Endothelial cell of umbilical vein (primary cell): ENCODE measurements at regions not wholly inside any gene's neighbourhood (a gene's known extent, or its start where the extent isn't known, plus 50 kb on each side); places are given as distances from the start of the nearest gene placed in this dataset.

Experiments used
- BruUV-seq: library from RNA; stranded (reverse); fragments of 400-500 nt; replicated peaks from 2 replicates; lab custom pipeline; 2021; lab: Mats Ljungman, UMichigan
- CTCF ChIA-PET: fragments of 300-600, 350-600 bp; sonication (Branson Sonifier 250); formaldehyde crosslinking; loops from one replicate; lab custom pipeline; 2021; ENCODE audit warnings: antibody characterized with exemption, inconsistent platforms; lab: Charles Lee
- POLR2A ChIA-PET: fragments of 300-600, 350-600 bp; sonication (Branson Sonifier 250); formaldehyde crosslinking; loops from one replicate; lab custom pipeline; 2021; ENCODE audit warnings: antibody characterized with exemption, inconsistent platforms; lab: Charles Lee
- DNase-seq: peaks from one replicate; pipeline ENCODE4 v3.0.0-alpha.2; 2011; ENCODE audit warnings: low read depth, low spot score
- FAIRE-seq: peaks from 2 replicates; lab custom pipeline; 2011; peaks lifted over from hg19 to GRCh38; lab: Jason Lieb, UNC
- H2AFZ ChIP-seq: 2 replicates; pipeline ENCODE4 v1.6.0; 2012; ENCODE audit warnings: low read depth, low read length, control low read depth, inconsistent platforms
- H3K27ac ChIP-seq: 2 replicates; pipeline ENCODE4 v1.5.1; 2011; ENCODE audit warnings: low read depth, mild to moderate bottlenecking, control low read depth, low read length, moderate library complexity; ENCODE audit not compliant: insufficient read depth
- H3K27me3 ChIP-seq, 2 experiments: 2 replicates each; pipeline versions ENCODE4 v1.6.0 to v1.6.1; 2011; ENCODE audit warnings: low read length in 2 of 2, mixed read lengths in 1 of 2; ENCODE audit not compliant: control insufficient read depth in 2 of 2, insufficient read depth in 2 of 2
- H3K36me3 ChIP-seq, 2 experiments: 2 replicates in 1 of 2; 3 replicates in 1 of 2; pipeline ENCODE4 v1.5.1; 2011; ENCODE audit warnings: low read length in 2 of 2, mild to moderate bottlenecking in 1 of 2, moderate library complexity in 1 of 2; ENCODE audit not compliant: control insufficient read depth in 2 of 2, insufficient read depth in 2 of 2; ENCODE audit errors: extremely low read depth in 1 of 2
- H3K4me1 ChIP-seq: 3 replicates; pipeline ENCODE4 v1.5.1; 2011; ENCODE audit warnings: mild to moderate bottlenecking, low read length; ENCODE audit not compliant: control insufficient read depth, insufficient read depth; ENCODE audit errors: extremely low read depth
- H3K4me2 ChIP-seq: 2 replicates; pipeline ENCODE4 v1.6.1; 2011; ENCODE audit warnings: low read length, control low read depth, mixed read lengths; ENCODE audit not compliant: insufficient read depth
- H3K4me3 ChIP-seq, 3 experiments: fragments of 200-600 bp in 1 of 3; sonication (generic), shearing (Covaris generic) in 1 of 3; replicated peaks in 1 of 3; 2 replicates each; pipeline ENCODE4 v1.5.1; 2011 to 2016; ENCODE audit warnings: control low read depth in 3 of 3, low read length in 3 of 3, mild to moderate bottlenecking in 2 of 3, inconsistent platforms in 1 of 3, low read depth in 1 of 3, moderate library complexity in 1 of 3; ENCODE audit not compliant: insufficient read depth in 1 of 3
- H3K79me2 ChIP-seq: 2 replicates; pipeline ENCODE4 v1.6.0; 2012; ENCODE audit warnings: low read length, inconsistent platforms; ENCODE audit not compliant: control insufficient read depth, insufficient read depth
- H3K9ac ChIP-seq: replicated peaks from 2 replicates; pipeline ENCODE3; 2011; ENCODE audit warnings: low read length, control low read depth; ENCODE audit not compliant: insufficient read depth; ENCODE audit errors: extremely low read depth
- H3K9me1 ChIP-seq: replicated peaks from 3 replicates; pipeline ENCODE4 v1.6.0; 2011; ENCODE audit warnings: mild to moderate bottlenecking, low read length; ENCODE audit not compliant: control insufficient read depth, insufficient read depth; ENCODE audit errors: extremely low read depth
- H3K9me3 ChIP-seq: replicated peaks from 2 replicates; pipeline ENCODE4 v1.5.1; 2012; ENCODE audit warnings: low read length, inconsistent platforms; ENCODE audit not compliant: control insufficient read depth, insufficient read depth
- H4K20me1 ChIP-seq: replicated peaks from 2 replicates; pipeline ENCODE3; 2011; ENCODE audit warnings: mild to moderate bottlenecking, low read length; ENCODE audit not compliant: control insufficient read depth, insufficient read depth; ENCODE audit errors: extremely low read depth
- EZH2 ChIP-seq: IDR thresholded peaks from 2 replicates; pipeline ENCODE4 v1.6.1; 2012; ENCODE audit warnings: borderline replicate concordance, low read depth, mild to moderate bottlenecking, moderate library complexity, low read length, inconsistent platforms; ENCODE audit not compliant: severe bottlenecking
- FOS ChIP-seq: IDR thresholded peaks from 2 replicates; pipeline ENCODE4 v1.6.1; 2011; ENCODE audit warnings: mild to moderate bottlenecking, low read length, moderate library complexity, borderline replicate concordance; ENCODE audit not compliant: insufficient read depth
- GATA2 ChIP-seq: IDR thresholded peaks from 2 replicates; pipeline ENCODE4 v1.7.0; 2011; ENCODE audit warnings: low read depth, mild to moderate bottlenecking, moderate library complexity, mixed read lengths, low read length; ENCODE audit not compliant: insufficient read length, insufficient read depth
- JUN ChIP-seq: IDR thresholded peaks from 2 replicates; pipeline ENCODE4 v1.6.1; 2011; ENCODE audit warnings: borderline replicate concordance, low read depth; ENCODE audit not compliant: insufficient read length, insufficient read depth
- MAX ChIP-seq: IDR thresholded peaks from 2 replicates; pipeline ENCODE4 v1.6.1; 2011; ENCODE audit not compliant: insufficient read depth, insufficient read length
- MYC ChIP-seq: IDR thresholded peaks from one replicate; pipeline ENCODE4 v1.6.1; 2011; ENCODE audit warnings: mild to moderate bottlenecking, low read depth, low read length
- POLR2A ChIP-seq: IDR thresholded peaks from 2 replicates; pipeline ENCODE4 v1.6.1; 2012; ENCODE audit warnings: low read depth, mild to moderate bottlenecking, control low read depth, low read length
- POLR2AphosphoS5 ChIP-seq: IDR thresholded peaks from 2 replicates; pipeline ENCODE4 v1.6.1; 2012; ENCODE audit warnings: low read depth, mild to moderate bottlenecking, control low read depth, low read length, moderate library complexity; ENCODE audit not compliant: insufficient read depth
- dilution Hi-C: fragments of 300-500 bp; cut with MboI; formaldehyde crosslinking; loops from one replicate; pipeline ENCODE4 v1.15.0; 2019; ENCODE audit warnings: low sequenced_read_pairs; ENCODE audit not compliant: extremely low pct_ligation_motif_present
- intact Hi-C: fragments of 100-400 bp; cut with micrococcal nuclease; formaldehyde crosslinking; loops from one replicate; pipeline ENCODE4 v1.10.0; 2022
- TF ChIP-seq, protein P1 (sequence below), 2 donors: IDR thresholded peaks; 1 replicate in 1 of 2; 2 replicates in 1 of 2; pipeline ENCODE4 v1.5.1; 2011; ENCODE audit warnings: low read length in 2 of 2, mild to moderate bottlenecking in 2 of 2, moderate library complexity in 2 of 2, control low read depth in 1 of 2, inconsistent platforms in 1 of 2, low read depth in 1 of 2; ENCODE audit not compliant: insufficient read depth in 1 of 2; ENCODE audit errors: extremely low read depth in 1 of 2

GRCh38 chr15:35992791-35993190 is 446.8 kb upstream of the DPH6 start:
- FAIRE-seq = no peak
- H3K36me3 ChIP-seq = no peaks in the 10 kb centered on the region

More at GRCh38 chr15:35992791-35993190, 446.8 kb upstream of the DPH6 start:
- Histone ChIP-seq H3K4me3 (no peak overlapping the region), H3K9ac (no peak overlapping the region), H3K4me1 (no peaks in the 10 kb centered on the region), H3K27ac (no peak overlapping the region), H3K79me2 (no peaks in the 10 kb centered on the region), H3K27me3 (no peaks in the 10 kb centered on the region), H4K20me1 (no peaks in the 10 kb centered on the region), H3K9me3 (no peaks in the 10 kb centered on the region), H3K9me1 (no peaks in the 10 kb centered on the region), H3K4me2 (no peak overlapping the region), H2AFZ (no peak overlapping the region)
- no TSS peak for BruUV-seq
- intact Hi-C loops (no loop called here), dilution Hi-C loops (no loop called here)
- no peak for DNase-seq
- no peak for TF ChIP-seq MAX
- TF ChIP-seq EZH2 = no peak
- no peak for TF ChIP-seq MYC
- TF ChIP-seq POLR2A = no peak
- TF ChIP-seq JUN = no peak
- TF ChIP-seq, protein P1, sequence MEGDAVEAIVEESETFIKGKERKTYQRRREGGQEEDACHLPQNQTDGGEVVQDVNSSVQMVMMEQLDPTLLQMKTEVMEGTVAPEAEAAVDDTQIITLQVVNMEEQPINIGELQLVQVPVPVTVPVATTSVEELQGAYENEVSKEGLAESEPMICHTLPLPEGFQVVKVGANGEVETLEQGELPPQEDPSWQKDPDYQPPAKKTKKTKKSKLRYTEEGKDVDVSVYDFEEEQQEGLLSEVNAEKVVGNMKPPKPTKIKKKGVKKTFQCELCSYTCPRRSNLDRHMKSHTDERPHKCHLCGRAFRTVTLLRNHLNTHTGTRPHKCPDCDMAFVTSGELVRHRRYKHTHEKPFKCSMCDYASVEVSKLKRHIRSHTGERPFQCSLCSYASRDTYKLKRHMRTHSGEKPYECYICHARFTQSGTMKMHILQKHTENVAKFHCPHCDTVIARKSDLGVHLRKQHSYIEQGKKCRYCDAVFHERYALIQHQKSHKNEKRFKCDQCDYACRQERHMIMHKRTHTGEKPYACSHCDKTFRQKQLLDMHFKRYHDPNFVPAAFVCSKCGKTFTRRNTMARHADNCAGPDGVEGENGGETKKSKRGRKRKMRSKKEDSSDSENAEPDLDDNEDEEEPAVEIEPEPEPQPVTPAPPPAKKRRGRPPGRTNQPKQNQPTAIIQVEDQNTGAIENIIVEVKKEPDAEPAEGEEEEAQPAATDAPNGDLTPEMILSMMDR (IDR thresholded peaks at IDR 0.05; ENCODE audit: extremely low read depth in 1 of 2, insufficient read depth in 1 of 2, low read depth in 1 of 2, low read length in 2 of 2) = no peak
- TF ChIP-seq FOS = no peak
- no peak for TF ChIP-seq GATA2
- no peak for TF ChIP-seq POLR2AphosphoS5
- CTCF ChIA-PET = interaction anchor here (1.2 kb wide), 1 partner anchor 7 kb away, joined by 3 read pairs; no protein-coding TSS in a partner anchor
- POLR2A ChIA-PET = no interaction called here
